ENCODE measurements at regions not wholly inside any gene's neighbourhood (a gene's known extent, or its start where the extent isn't known, plus 50 kb on each side); places are given as distances from the start of the nearest gene placed in this dataset.

- Histone ChIP-seq H3K9me3 (ENCODE audit: control insufficient read depth, low read length) (peaks cover 8% of the 10 kb centered on the region), H3K9ac (ENCODE audit: extremely low read depth, low read length, poor library complexity, severe bottlenecking) (no peak overlapping the region), H3K36me3 (ENCODE audit: control insufficient read depth, insufficient read depth, low read length) (no peaks in the 10 kb centered on the region), H3K27me3 (ENCODE audit: control insufficient read depth, insufficient read depth, low read length, poor library complexity, severe bottlenecking) (no peaks in the 10 kb centered on the region), H3K4me1 (ENCODE audit: control insufficient read depth, insufficient read depth, low read length) (no peaks in the 10 kb centered on the region), H3K4me3 (ENCODE audit: low read length) (no peak overlapping the region), H3K27ac (ENCODE audit: low read depth, low read length) (no peak overlapping the region)
- peak; percentile 66 for DNase-seq
- 57 to 70% methylated on average over 1 to 2 of the region's 2 CpGs for WGBS, 2 experiments (ENCODE audit: insufficient coverage in 1 of 2, insufficient read length in 1 of 2)
- peak overlapping the region; percentile 85 for H3K27ac Mint-ChIP-seq
- TF ChIP-seq CTCF (conservative IDR thresholded peaks at IDR 0.05) = no peak
- H3K27me3 Mint-ChIP-seq (ENCODE audit: insufficient read depth) = no peaks in the 10 kb centered on the region
- peaks cover 29% of the 10 kb centered on the region for H3K9me3 Mint-ChIP-seq
- peaks cover 9% of the 10 kb centered on the region for H3K36me3 Mint-ChIP-seq (ENCODE audit: low read depth)
- no peak overlapping the region for H3K4me3 Mint-ChIP-seq
- H3K4me1 Mint-ChIP-seq = peaks cover 6% of the 10 kb centered on the region
Measured at GRCh38 chr3:148149556-148149955, 548.1 kb upstream of the AGTR1 start.

DNA sequence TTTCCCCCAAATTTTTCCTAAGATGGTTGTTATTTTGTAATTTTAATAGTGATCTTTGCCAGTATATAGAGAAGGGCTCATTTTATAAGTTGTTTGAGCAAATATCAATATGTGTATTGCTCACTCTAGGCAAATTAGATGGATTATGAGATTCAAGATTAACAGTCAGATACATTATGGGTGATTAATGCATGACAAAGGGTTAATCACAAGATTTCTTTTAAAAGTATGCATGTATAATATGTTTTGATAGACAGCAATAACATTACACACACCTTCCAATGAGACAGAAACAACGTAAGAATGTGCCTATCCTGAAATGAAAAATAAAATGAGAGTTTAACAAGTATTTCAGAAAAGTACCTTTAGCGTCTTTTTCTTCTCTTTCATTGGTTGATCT is 547.6 kb upstream of the AGTR1 start:
- Mint-ChIP-seq H3K27ac (peak overlapping the region; percentile 85), H3K4me1 (peaks cover 6% of the 10 kb centered on the region), H3K9me3 (peaks cover 29% of the 10 kb centered on the region), H3K36me3 (ENCODE audit: low read depth) (peaks cover 9% of the 10 kb centered on the region), H3K27me3 (ENCODE audit: insufficient read depth) (no peaks in the 10 kb centered on the region), H3K4me3 (no peak overlapping the region)
- Histone ChIP-seq H3K27ac (ENCODE audit: low read depth, low read length) (no peak overlapping the region), H3K27me3 (ENCODE audit: control insufficient read depth, insufficient read depth, low read length, poor library complexity, severe bottlenecking) (no peaks in the 10 kb centered on the region), H3K9ac (ENCODE audit: extremely low read depth, low read length, poor library complexity, severe bottlenecking) (no peak overlapping the region), H3K36me3 (ENCODE audit: control insufficient read depth, insufficient read depth, low read length) (no peaks in the 10 kb centered on the region), H3K9me3 (ENCODE audit: control insufficient read depth, low read length) (peaks cover 8% of the 10 kb centered on the region), H3K4me1 (ENCODE audit: control insufficient read depth, insufficient read depth, low read length) (no peaks in the 10 kb centered on the region), H3K4me3 (ENCODE audit: low read length) (no peak overlapping the region)
- DNase-seq = no peak
- no peak for TF ChIP-seq CTCF (conservative IDR thresholded peaks at IDR 0.05)
- 100% methylated on average over 1 of the region's 2 CpGs; no CpG with 5 or more reads in 1 of the 2 experiments for WGBS, 2 experiments (ENCODE audit: insufficient coverage in 1 of 2, insufficient read length in 1 of 2)

DNA sequence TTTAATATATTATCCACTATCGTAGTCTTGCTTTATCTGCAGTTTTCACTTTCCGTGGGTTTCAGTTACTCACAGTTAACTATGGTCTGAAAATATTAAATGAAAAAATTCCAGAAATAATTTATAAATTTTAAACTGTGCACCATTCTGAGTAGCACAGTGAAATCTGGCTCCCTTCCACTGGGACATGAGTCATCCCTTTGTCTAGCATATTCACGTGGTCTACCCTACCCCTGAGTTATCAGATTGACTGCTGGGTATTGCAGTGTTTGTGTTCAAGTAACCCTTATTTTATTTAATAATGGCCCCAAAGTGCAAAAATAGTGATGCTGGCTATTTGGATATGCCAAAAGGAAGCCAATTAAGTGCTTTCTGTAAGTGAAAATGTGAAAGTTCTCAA is 539.5 kb upstream of the AGTR1 start:
- no peak overlapping the region for H3K4me3 ChIP-seq (ENCODE audit: low read length)
- H3K36me3 ChIP-seq (ENCODE audit: control insufficient read depth, insufficient read depth, low read length) = no peaks in the 10 kb centered on the region
- no peaks in the 10 kb centered on the region for H3K27me3 ChIP-seq (ENCODE audit: control insufficient read depth, insufficient read depth, low read length, poor library complexity, severe bottlenecking)
- 98 to 100% methylated on average over 1 to 3 of the region's 3 CpGs for WGBS, 2 experiments (ENCODE audit: insufficient coverage in 1 of 2, insufficient read length in 1 of 2)
- TF ChIP-seq CTCF (conservative IDR thresholded peaks at IDR 0.05) = no peak
- H3K27ac ChIP-seq (ENCODE audit: low read depth, low read length) = no peak overlapping the region
- H3K9me3 ChIP-seq (ENCODE audit: control insufficient read depth, low read length) = peaks cover 4% of the 10 kb centered on the region
- Mint-ChIP-seq H3K36me3 (ENCODE audit: low read depth) (peaks cover 5% of the 10 kb centered on the region), H3K4me1 (no peaks in the 10 kb centered on the region), H3K9me3 (peaks cover 26% of the 10 kb centered on the region), H3K27ac (no peak overlapping the region), H3K4me3 (no peak overlapping the region), H3K27me3 (ENCODE audit: insufficient read depth) (no peaks in the 10 kb centered on the region)
- DNase-seq = no peak
- no peaks in the 10 kb centered on the region for H3K4me1 ChIP-seq (ENCODE audit: control insufficient read depth, insufficient read depth, low read length)
- H3K9ac ChIP-seq (ENCODE audit: extremely low read depth, low read length, poor library complexity, severe bottlenecking) = no peak overlapping the region
